ENCODE measurements at regions not wholly inside any gene's neighbourhood (a gene's known extent, or its start where the extent isn't known, plus 50 kb on each side); places are given as distances from the start of the nearest gene placed in this dataset.
"Not testable (repeated sequence)": the region's sequence is repeated elsewhere in the genome, so short reads cannot be mapped to it uniquely, and the experiment has no call there.

GRCh38 chr12:76292891-76293290, 55.3 kb downstream of the BBS10 start:
- DNase-seq (ENCODE audit: low spot score): not testable (repeated sequence)

GRCh38 chr12:76292305-76292704, 55.9 kb downstream of the BBS10 start:
- not testable (repeated sequence) for DNase-seq (ENCODE audit: low spot score)

- no peak for DNase-seq (ENCODE audit: low spot score)
These were observed 57.0 kb downstream of the BBS10 start for GRCh38 chr12:76290963-76291859.

GRCh38 chr12:76288218-76288617, 60.0 kb downstream of the BBS10 start:
- no peak for DNase-seq (ENCODE audit: low spot score)

DNA sequence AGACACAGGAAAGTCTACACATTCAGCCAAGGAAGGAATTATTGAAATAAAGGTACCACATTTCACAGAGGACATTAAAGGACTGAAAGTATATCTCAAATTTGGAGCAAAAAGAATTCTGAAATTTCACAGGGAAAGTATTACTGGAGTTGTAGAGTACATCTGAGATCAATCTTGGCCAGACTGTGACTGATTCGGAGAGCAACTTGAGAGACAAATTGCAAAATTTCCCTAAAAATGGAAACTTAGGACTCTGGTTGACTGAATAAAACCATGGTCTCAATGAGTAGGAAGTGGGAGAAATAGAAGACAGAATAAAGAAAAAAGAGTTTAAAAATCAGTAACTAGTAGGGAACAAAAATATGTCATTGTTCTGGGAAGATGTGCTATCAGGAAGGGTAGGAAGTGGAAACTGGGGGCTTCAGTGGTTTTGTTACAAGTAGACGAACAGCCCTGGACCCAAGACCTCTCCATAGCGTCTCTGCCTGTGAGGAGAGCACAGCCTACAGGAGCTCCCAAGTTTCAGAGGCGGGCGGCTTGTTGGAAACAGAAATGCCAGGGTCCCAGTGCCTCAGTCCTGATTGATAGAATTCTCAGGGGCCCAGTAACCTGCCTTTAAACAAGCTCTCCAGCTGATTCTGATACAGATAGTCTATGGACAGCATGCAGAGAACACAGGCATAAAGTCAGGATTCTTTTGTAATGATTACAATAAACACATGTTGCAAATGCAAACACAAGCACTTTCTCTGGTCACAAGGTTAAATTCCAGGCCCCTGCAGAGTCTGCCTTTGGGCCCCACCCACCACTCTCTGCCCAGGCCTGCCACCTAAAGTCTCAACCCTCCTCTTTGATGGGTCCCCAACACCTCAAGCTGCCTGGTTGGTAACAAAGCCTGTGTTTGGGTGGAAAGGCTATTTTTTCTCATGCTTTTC, 63.1 kb downstream of the BBS10 start:
- no peak for DNase-seq (ENCODE audit: low spot score)

- DNase-seq (ENCODE audit: low spot score): no peak
These were observed 65.5 kb downstream of the BBS10 start for GRCh38 chr12:76282744-76283143.

GRCh38 chr12:76277480-76277879, 70.7 kb downstream of the BBS10 start:
- DNase-seq (ENCODE audit: low spot score): no peak

GRCh38 chr12:76276499-76277151, 71.6 kb downstream of the BBS10 start:
- peak; percentile 5 for DNase-seq (ENCODE audit: low spot score)

- DNase-seq (ENCODE audit: low spot score): no peak
These were observed 72.6 kb downstream of the BBS10 start for GRCh38 chr12:76275511-76276093.

- no peak for DNase-seq (ENCODE audit: low spot score)
These were observed 73.7 kb downstream of the BBS10 start for GRCh38 chr12:76274420-76275083.

- DNase-seq (ENCODE audit: low spot score): peak; percentile 86
These were observed 75.9 kb downstream of the BBS10 start for GRCh38 chr12:76272287-76272686.

DNA sequence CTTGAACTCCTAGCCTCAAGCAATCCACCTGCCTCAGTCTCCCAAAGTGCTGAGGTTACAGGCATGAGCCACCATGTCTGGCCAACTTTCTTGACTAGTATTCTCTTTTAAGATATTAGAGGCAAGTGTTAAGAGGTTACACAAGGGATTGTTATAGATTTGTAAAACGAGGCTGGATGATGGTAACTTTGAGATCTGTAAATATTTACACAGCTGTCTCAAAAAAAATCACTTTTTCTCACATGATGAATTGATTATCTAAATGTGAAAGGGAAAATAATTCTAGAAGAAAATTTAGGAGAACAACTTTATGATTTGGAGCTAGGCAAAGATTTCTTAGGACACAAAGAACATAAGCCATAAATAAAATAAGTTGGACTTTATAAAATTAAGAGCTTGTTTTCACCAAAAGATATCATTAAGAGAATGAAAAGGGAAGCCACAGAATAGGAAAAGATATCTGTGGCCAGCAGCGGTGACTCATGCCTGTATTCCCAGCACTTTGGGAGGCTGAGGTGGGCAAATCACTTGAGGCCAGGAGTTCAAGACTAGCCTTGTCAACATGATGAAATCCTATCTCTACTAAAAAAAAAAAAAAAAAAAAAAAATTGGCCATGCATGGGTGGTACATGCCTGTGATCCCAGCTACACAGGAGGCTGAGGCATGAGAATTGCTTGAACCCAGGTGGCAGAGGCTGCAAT, 77.4 kb downstream of the BBS10 start:
- no peak for DNase-seq (ENCODE audit: low spot score)

DNA sequence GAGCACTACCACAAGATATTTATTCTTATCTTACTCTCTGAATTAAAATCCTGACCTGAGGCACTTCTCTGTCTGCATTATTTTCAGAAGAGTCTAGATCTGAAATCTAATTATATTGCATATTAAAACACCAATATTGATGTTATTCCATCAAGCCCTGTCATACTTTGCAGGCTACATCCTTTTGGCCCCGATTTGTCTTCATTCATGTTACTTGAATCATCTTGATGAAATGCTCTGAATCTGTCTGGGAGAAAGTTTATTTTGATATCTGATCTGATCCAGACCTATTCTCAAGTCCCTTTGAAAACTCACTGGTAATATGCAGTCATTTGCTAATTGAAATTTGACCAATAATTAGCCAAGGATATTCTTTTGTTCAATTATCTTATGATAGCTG, 79.9 kb downstream of the BBS10 start:
- no peak for DNase-seq (ENCODE audit: low spot score)

- no peak for DNase-seq (ENCODE audit: low spot score)
These were observed 81.4 kb downstream of the BBS10 start for GRCh38 chr12:76266797-76267196.

DNA sequence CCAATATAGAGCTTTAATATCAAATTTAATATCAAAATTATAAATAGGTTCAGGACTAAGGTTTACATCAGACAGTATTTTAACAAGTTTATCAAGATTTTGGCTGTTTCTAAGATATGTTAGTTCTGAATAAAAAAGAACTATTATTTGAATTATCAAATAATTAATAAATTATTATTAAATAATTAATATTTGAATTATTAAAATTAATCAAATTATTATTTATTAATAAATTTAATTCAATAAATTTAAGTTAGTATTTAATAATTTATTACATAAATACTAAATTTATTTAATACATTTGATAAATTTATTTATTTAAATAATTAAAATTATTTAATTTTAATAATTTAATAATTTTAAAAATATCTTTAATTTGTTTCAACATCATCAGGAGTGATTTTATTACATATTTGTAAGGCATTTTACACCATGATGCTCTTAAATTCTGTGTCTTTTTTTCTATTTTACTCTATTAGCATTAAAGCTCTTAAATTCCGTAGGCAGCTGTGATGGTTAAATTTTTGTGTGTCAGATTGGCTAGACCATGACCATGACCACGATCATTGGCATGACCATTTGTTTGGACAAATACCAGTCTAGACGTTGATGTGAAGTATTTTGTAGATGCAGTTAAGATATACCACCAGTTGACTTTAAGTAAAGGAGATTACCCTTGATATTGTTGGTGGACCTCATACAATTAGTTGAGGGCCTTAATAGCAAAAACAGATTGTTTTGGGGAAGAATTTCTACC, 82.6 kb downstream of the BBS10 start:
- no peak for DNase-seq (ENCODE audit: low spot score)

DNA sequence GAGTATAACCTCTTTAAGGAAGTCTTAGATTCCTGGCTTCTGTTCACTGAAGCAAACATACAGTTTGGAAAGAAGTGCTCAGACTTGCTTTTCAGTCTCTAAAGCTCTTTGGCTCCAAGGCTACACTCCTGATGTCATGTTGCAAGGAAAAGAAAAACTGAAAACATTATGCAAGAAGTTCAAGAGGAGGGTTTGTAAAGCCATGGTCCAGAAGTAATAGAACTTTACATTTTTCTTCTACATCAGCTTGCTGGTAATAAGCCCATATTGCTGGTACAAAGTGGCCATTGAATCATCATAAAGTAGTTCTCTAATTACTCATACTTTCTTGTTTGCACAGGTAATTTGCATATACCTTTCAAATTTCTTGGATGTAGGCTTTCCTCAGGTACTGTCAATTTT, 83.6 kb downstream of the BBS10 start:
- no peak for DNase-seq (ENCODE audit: low spot score)

DNA sequence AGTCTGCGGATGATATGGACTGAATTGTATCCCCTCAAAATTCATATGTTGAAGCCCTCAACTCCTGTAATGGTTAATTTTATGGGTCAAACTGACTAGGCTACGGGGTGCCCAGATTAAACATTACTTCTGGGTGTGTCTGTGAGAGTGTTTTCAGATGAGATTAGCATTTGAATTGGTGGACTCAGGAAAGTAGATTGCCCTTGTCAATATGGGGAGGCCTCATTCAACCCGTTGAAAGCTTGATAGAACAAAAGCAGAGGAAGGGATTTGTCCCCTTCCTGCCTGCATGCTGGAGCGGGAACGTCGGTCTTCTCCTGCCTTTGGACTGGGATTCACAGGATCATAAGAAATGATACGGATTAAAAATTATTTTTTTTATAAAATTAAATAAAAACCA, 84.5 kb downstream of the BBS10 start:
- DNase-seq (ENCODE audit: low spot score): no peak

GRCh38 chr12:76260390-76260748, 87.8 kb downstream of the BBS10 start:
- no peak for DNase-seq (ENCODE audit: low spot score)

DNA sequence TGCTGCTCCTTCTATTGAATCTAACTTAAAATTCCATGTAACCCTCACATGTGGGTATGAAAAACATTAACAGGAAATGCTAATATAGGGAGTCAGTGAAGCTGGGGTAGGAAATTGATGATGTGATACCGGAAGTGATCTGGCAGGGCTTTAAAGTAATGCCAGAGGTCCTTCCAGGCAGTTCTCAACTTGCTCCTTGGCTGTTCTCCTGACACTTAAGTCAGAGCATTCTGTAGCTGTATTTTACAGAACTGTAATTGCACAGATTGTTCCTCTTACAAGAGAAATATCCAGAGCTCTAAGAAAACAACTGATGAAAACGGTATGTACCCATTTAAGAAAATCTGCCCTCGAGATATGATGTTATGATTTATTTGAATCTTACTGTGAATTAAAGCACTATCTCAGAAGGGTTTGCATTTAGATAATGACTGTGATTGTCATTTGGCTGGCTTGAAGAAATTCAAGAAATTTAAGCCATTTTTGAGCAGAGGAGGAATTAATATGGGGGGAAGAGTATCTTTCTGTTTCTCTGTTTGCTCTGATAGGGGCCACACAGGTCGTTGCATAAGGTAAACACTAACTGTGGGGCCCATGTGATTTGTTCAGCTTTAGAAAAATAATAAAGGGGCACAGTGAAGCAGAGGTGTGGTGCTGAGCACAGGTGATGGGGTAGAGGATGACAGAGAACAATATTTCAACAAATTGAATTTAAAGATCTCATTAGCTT, 88.4 kb downstream of the BBS10 start:
- DNase-seq (ENCODE audit: low spot score): no peak
